NT2/D1 (cell line): ENCODE measurements at regions not wholly inside any gene's neighbourhood (a gene's known extent, or its start where the extent isn't known, plus 50 kb on each side); places are given as distances from the start of the nearest gene placed in this dataset.

Experiments used
- SUZ12 ChIP-seq: IDR thresholded peaks from 2 replicates; pipeline ENCODE4 v1.6.1; 2011; ENCODE audit not compliant: insufficient read length, insufficient read depth; ENCODE audit errors: extremely low read depth
- YY1 ChIP-seq: IDR thresholded peaks from 2 replicates; pipeline ENCODE4 v1.6.1; 2011; ENCODE audit not compliant: insufficient read length, insufficient read depth

DNA sequence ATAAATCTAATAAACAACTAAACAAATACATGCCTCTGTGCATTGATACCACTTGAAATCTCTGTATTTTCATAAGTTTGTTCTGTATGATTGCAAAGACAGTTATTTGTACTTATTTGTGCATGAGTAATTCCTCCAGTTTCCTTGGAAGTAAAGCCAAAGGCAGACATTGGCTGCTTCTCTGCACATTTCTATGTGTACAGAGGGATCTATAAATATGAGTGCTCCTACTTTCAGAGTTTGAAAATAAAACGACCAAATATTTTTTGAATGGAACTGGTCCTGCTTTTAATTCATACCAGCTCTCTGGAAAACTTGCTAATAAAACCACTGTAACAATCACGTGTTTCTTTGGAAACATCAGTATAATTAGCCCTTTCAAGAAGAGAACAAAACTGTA, 306.5 kb downstream of the MAN2A1 start:
- TF ChIP-seq SUZ12 = no peak
- TF ChIP-seq YY1 = no peak
